Breast epithelium (tissue), 4 donors: ENCODE measurements at regions not wholly inside any gene's neighbourhood (a gene's known extent, or its start where the extent isn't known, plus 50 kb on each side); places are given as distances from the start of the nearest gene placed in this dataset.
"Not testable (repeated sequence)": the region's sequence is repeated elsewhere in the genome, so short reads cannot be mapped to it uniquely, and the experiment has no call there.

ENCODE experiments used
- DNase-seq, 2 donors: peaks; one replicate each; pipeline ENCODE4 v3.0.0-alpha.2; 2019; ENCODE audit warnings: low spot score in 2 of 2
- H3K27ac ChIP-seq, 2 donors: fragments of 200-600 bp; sonication (generic) in 1 of 2; one replicate each; pipeline ENCODE4 v1.5.1; 2016 to 2019; ENCODE audit warnings: mild to moderate bottlenecking in 1 of 2
- H3K27me3 ChIP-seq, 2 donors: fragments of 200-600 bp; sonication (generic) in 1 of 2; one replicate each; pipeline versions ENCODE4 v1.5.1 to v1.6.0; 2017 to 2019; ENCODE audit warnings: control low read depth in 1 of 2, mild to moderate bottlenecking in 1 of 2
- H3K36me3 ChIP-seq: fragments of 200-600 bp; one replicate; pipeline ENCODE4 v1.5.1; 2019
- H3K4me1 ChIP-seq, 2 donors: fragments of 200-600 bp; sonication (generic); one replicate each; pipeline ENCODE4 v1.5.1; 2016 to 2019; ENCODE audit warnings: control low read depth in 1 of 2
- H3K4me3 ChIP-seq, 3 donors: fragments of 200-600 bp; sonication (generic); 1 replicate in 2 of 3; 2 replicates in 1 of 3; pipeline ENCODE4 v1.5.1; 2016 to 2019; ENCODE audit warnings: mild to moderate bottlenecking in 3 of 3, moderate library complexity in 2 of 3
- H3K9me3 ChIP-seq, 2 donors: fragments of 200-600 bp; sonication (generic) in 1 of 2; one replicate each; pipeline ENCODE4 v1.5.1; 2016 to 2019; ENCODE audit warnings: control low read depth in 1 of 2
- POLR2A ChIP-seq: fragments of 450-650 bp; IDR thresholded peaks from one replicate; pipeline ENCODE4 v1.6.1; 2016; ENCODE audit warnings: antibody characterized with exemption, mild to moderate bottlenecking, moderate library complexity
- POLR2AphosphoS5 ChIP-seq, 3 donors: sonication (generic); formaldehyde crosslinking; IDR thresholded peaks; one replicate each; pipeline ENCODE4 v1.6.1; 2017; ENCODE audit warnings: antibody characterized with exemption in 3 of 3
- intact Hi-C: fragments of 100-400 bp; cut with DNase I; formaldehyde crosslinking; loops from one replicate; pipeline ENCODE4 v1.15.1; 2023; ENCODE audit warnings: low total_unique reads
- TF ChIP-seq, protein P1 (sequence below), 3 donors: fragments of 450-650 bp; IDR thresholded peaks; one replicate each; pipeline ENCODE4 v1.5.1; 2016 to 2017; ENCODE audit warnings: antibody characterized with exemption in 3 of 3, mild to moderate bottlenecking in 3 of 3, moderate library complexity in 3 of 3

DNA sequence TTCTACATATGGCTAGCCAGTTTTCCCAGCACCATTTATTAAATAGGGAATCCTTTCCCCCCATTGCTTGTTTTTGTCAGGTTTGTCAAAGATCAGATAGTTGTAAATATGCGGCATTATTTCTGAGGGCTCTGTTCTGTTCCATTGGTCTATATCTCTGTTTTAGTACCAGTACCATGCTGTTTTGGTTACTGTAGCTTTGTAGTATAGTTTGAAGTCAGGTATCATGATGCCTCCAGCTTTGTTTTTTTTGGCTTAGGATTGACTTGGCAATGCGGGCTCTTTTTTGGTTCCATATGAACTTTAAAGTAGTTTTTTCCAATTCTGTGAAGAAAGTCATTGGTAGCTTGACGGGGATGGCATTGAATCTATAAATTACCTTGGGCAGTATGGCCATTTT is 60.0 kb upstream of the GPC3 start:
- intact Hi-C loops: not testable (repeated sequence)

DNA sequence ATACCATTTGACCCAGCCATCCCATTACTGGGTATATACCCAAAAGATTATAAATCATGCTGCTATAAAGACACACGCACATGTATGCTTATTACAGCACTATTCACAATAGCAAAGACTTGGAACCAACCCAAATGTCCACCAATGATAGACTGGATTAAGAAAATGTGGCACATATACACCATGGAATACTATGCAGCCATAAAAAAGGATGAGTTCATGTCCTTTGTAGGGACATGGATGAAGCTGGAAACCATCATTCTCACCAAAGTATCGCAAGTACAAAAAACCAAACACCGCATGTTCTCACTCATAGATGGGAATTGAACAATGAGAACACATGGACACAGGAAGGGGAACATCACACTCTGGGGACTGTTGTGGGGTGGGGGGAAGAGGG is 81.7 kb upstream of the GPC3 start:
- peaks cover 0 to 34% of the 10 kb centered on the region in 2 donors for H3K27me3 ChIP-seq
- intact Hi-C loops: loop anchor here (5.0 to 10.0 kb wide), 2 partner anchors 505 to 1012 kb away; no protein-coding TSS in a partner anchor
- not testable (repeated sequence) for H3K4me3 ChIP-seq, DNase-seq, H3K27ac ChIP-seq, H3K9me3 ChIP-seq, H3K4me1 ChIP-seq, H3K36me3 ChIP-seq

More for the DNA sequence above, 60.0 kb upstream of the GPC3 start:
- H3K27me3 ChIP-seq, H3K4me3 ChIP-seq, H3K9me3 ChIP-seq, H3K36me3 ChIP-seq, DNase-seq, H3K27ac ChIP-seq, H3K4me1 ChIP-seq: not testable (repeated sequence)

DNA sequence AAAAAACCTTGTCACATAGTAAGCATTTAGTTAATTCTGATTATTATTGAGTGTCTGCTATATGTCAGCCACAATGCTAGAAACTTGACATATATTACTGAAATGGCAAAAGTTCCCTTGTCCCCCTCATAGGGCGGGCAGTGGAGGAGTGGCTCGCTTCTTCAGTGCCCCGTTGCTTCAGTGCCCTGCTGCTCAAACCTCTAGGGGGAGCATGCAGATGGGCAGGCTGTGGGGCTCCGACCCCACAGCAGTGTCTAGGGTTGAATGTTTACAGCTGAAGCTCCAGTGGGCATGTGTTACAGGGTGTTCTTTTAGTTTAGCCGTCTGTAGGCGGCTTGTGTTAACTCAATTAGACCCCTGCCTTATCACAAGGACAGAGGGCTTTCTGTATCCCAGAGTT is 86.5 kb upstream of the GPC3 start:
- H3K4me1 ChIP-seq, DNase-seq, intact Hi-C loops, H3K36me3 ChIP-seq, H3K27ac ChIP-seq, H3K9me3 ChIP-seq, H3K4me3 ChIP-seq: not testable (repeated sequence)
- H3K27me3 ChIP-seq: peaks cover 0 to 42% of the 10 kb centered on the region in 2 donors

DNA sequence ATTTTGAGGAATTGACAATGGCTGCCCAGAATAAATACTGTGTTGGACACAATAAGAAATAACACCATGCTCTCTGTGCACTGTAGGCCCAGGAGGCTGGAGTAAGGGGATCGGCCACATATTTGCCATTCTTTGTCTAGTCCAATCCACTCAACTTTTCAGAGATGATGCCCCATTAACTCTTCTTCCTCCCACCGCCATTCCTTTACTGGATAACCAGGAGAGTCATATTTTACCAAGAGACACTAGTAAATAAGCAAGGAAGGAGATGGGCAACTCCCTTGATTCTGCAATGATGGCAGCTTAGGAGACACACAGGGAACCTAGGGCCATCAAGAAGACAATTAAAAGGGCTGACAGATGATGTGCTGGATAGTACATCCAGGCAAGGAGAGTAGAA is 87.9 kb upstream of the GPC3 start:
- DNase-seq: no peak
- intact Hi-C loops: no loop called here
- TF ChIP-seq, protein P1, sequence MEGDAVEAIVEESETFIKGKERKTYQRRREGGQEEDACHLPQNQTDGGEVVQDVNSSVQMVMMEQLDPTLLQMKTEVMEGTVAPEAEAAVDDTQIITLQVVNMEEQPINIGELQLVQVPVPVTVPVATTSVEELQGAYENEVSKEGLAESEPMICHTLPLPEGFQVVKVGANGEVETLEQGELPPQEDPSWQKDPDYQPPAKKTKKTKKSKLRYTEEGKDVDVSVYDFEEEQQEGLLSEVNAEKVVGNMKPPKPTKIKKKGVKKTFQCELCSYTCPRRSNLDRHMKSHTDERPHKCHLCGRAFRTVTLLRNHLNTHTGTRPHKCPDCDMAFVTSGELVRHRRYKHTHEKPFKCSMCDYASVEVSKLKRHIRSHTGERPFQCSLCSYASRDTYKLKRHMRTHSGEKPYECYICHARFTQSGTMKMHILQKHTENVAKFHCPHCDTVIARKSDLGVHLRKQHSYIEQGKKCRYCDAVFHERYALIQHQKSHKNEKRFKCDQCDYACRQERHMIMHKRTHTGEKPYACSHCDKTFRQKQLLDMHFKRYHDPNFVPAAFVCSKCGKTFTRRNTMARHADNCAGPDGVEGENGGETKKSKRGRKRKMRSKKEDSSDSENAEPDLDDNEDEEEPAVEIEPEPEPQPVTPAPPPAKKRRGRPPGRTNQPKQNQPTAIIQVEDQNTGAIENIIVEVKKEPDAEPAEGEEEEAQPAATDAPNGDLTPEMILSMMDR (IDR thresholded peaks at IDR 0.05): no peak
- TF ChIP-seq POLR2AphosphoS5 (IDR thresholded peaks at IDR 0.05) (no peak), POLR2A (no peak)
- peaks cover 0 to 50% of the 10 kb centered on the region in 2 donors for H3K27me3 ChIP-seq
- H3K4me1 ChIP-seq: no peaks in the 10 kb centered on the region
- H3K27ac ChIP-seq: no peak overlapping the region
- H3K36me3 ChIP-seq: no peaks in the 10 kb centered on the region
- no peak overlapping the region for H3K4me3 ChIP-seq
- H3K9me3 ChIP-seq: no peaks in the 10 kb centered on the region

DNA sequence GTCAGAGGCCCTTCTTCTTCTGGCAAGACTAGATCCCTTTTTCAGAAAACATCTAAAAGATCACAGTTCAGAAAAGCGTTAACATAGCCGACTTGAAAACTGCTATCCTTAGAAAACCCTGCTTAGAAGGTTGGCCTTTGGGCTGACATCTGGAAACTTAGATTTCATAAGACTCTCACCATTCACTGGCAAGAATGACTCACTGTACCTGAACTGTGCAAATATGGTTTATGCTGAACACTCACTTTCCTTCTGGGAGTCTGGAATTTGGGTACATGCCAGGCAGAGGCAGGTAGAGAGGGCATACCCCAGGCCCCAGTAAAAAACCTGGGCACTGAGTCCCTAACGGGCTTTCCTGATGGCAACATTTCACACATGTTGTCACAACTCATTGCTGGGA is 88.8 kb upstream of the GPC3 start:
- TF ChIP-seq, protein P1 (IDR thresholded peaks at IDR 0.05): no peak
- TF ChIP-seq POLR2A (no peak), POLR2AphosphoS5 (IDR thresholded peaks at IDR 0.05) (no peak)
- no peak overlapping the region for H3K4me3 ChIP-seq
- no peaks in the 10 kb centered on the region for H3K9me3 ChIP-seq
- DNase-seq: no peak
- no peaks in the 10 kb centered on the region for H3K4me1 ChIP-seq
- intact Hi-C loops: no loop called here
- no peak overlapping the region for H3K27ac ChIP-seq
- no peaks in the 10 kb centered on the region for H3K36me3 ChIP-seq
- H3K27me3 ChIP-seq: peaks cover 0 to 48% of the 10 kb centered on the region in 2 donors

DNA sequence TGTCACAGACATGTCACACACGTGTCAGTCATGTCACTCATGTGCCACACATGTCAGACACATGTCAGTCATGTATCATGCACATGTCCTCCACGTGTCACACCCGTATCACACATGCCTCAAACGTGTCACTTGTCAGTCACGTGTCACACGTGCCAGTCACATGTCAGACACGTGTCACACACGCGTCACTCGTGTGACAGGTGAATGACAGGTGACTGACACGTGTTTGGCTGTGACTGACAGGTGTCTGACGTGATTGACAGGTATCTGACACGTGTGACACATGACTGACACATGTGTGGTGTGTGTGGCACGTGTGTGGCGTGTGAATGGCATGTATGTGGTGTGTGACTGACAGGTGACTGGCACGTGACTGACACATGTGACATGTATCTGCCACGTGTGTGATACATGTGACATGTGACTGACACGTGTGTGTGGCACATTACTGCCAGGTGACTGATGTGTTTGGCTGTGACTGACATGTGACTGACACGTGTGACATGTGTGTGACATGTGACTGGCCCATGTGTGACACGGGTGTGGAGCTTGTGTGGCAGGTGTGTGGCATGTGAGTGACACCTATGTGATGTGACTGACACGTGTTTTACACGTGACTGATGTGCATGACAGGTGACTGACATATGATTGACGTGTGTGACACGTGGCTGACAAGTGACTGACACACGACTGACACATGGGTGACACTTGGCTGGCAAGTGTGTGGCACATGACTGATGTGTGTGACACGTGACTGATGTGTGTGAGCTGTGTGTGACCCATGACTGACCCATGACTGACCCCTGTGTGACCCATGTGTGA is 90.7 kb upstream of the GPC3 start:
- Histone ChIP-seq H3K4me1 (no peaks in the 10 kb centered on the region), H3K9me3 (no peaks in the 10 kb centered on the region), H3K27ac (no peak overlapping the region), H3K36me3 (no peaks in the 10 kb centered on the region), H3K27me3 (peaks cover 0 to 38% of the 10 kb centered on the region in 2 donors), H3K4me3 (no peak overlapping the region)
- TF ChIP-seq POLR2AphosphoS5 (IDR thresholded peaks at IDR 0.05): no peak
- TF ChIP-seq POLR2A: no peak
- DNase-seq: no peak
- intact Hi-C loops: no loop called here

DNA sequence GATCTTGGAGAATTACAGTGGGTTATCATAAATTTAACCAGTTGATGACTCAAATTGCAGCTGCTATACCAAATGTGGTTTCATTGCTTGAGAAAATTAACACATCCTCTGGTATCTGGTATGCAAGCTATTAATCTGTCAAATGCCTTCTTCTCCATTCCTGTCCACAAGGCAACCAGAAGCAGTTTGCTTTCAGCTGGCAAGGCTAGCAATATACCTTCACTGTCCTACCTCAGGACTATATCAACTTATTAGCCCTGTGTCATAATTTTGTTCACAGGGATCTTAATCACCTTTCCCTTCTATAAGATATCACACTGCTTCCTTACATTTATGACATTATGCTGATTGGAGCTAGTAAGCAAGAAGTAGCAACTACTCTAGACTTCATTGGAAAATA is 110.0 kb upstream of the GPC3 start:
- peaks cover 0 to 8% of the 10 kb centered on the region in 2 donors for H3K27me3 ChIP-seq
- no peaks in the 10 kb centered on the region for H3K36me3 ChIP-seq
- H3K9me3 ChIP-seq: peaks cover 0 to 6% of the 10 kb centered on the region in 2 donors
- TF ChIP-seq POLR2A: no peak
- TF ChIP-seq, protein P1 (IDR thresholded peaks at IDR 0.05): no peak
- no peak for TF ChIP-seq POLR2AphosphoS5 (IDR thresholded peaks at IDR 0.05)
- no peak overlapping the region for H3K27ac ChIP-seq
- H3K4me1 ChIP-seq: no peaks in the 10 kb centered on the region
- H3K4me3 ChIP-seq: no peak overlapping the region
- DNase-seq: no peak
- intact Hi-C loops: no loop called here
